DMS 273 (cell line): ENCODE measurements at regions not wholly inside any gene's neighbourhood (a gene's known extent, or its start where the extent isn't known, plus 50 kb on each side); places are given as distances from the start of the nearest gene placed in this dataset.

ENCODE experiments used
- DNase-seq: peaks from one replicate; lab custom pipeline; 2025; ENCODE audit not compliant: unreplicated experiment; lab: John Stamatoyannopoulos, UW

GRCh38 chrX:23525531-23525930, 141.8 kb upstream of the PRDX4 start:
- DNase-seq, result no peak

DNA sequence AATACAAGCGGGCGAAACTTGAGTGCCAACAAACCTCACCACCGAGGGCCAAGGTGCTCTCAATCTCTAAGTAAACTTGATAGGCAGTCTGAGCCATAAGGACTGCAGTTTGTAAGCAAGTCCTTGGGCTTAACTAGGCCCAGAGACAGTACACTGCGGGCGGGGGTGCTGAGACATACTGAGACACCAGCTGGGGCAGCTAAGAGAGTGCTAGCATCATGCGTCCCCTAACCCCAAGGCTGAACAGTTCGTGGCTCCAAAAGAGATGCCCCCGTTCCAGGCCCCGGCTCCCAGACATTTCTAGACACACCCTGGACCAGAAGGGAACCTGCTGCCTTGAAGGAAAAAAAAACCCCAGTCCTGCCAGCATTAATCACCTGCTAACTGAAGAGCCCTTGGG, 126.8 kb upstream of the PRDX4 start:
- no peak for DNase-seq

GRCh38 chrX:23548164-23548563, 119.1 kb upstream of the PRDX4 start:
- no peak for DNase-seq

DNA sequence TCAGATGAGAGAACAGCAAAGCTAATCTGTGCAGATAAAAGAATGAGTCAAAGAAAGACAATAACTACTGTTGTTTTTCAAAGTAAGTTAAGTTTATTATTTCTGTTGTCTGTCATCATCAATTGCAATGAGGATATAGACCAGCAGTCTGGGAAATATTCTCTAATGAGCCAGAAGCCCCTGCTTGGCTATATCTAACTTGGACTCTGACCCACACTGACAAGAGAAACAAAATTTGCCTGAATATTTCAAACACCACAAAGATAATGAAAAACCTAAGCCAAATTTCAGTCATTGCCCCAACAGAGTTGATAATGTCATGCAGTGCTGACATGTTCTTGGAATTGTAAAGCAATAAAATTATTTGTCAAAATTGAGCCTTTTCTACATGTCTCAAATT, 115.0 kb upstream of the PRDX4 start:
- no peak for DNase-seq

DNA sequence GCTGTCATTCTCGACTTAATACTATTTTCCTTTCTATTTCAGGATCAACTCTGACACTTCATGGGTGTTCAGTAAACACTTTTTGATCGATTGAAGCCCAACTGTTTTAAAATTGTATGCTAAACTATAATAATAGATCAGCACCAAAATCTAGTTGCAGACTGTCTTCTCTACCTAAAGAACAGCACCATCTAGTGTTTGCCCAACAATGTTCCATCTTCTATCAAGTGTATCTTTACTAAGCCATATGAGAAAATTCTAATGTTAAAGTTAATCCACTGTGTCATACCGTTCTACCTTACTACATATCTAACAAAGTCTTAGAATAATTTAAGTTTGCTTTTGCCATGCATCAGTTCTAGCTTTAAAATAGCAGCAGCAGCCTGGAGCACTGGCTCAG, 113.0 kb upstream of the PRDX4 start:
- DNase-seq, result peak; percentile 76

GRCh38 chrX:23557070-23557469, 110.2 kb upstream of the PRDX4 start:
- no peak for DNase-seq

DNA sequence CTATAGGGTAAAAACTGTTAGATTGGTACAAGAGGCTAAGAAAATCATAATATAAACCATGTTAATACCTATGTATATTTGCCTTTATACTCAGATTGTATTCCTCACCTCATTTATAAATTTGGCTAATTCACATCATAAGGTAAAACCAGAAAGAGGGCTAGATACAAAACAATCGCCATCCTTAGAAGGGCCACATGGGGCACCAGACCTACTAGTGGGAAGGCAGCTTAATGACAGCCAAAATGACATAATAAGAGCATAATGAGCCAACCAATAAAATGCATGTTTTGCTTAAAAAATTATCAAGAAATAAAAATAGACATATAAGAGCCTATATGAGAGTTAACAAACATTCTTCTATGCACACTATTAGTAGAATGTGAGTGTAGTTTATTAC, 107.3 kb upstream of the PRDX4 start:
- DNase-seq, result peak; percentile 26

DNA sequence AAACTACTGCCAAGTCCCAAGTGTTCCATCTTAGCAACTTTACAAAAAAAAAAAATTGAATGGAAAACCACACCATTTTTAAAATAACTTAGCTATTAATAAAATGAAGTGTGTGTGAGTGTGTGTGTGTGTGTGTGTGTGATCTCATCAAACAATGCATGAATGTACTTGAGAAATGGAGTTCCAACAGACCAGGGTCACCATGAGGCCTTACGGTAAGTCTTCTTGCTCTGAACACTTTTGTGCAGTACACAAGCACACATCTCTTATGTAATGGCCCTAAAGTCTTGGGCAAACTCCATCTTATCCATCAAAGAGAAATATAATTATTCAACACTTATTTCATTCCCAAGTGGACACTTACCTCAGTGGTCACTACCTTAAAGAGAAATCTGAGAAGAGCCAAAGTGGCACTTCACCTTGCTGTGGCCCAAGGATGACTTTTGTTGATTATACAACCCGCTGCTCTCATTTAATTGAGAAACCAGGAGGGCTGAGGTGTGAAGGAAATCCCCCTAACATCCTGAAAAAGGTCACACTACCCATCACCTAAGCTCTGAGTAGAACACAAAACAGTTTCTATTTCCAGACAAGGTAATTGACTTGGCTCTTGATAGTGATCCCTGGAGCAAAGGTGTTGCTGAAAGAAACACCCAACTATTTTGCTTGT, 96.5 kb upstream of the PRDX4 start:
- DNase-seq, result no peak

DNA sequence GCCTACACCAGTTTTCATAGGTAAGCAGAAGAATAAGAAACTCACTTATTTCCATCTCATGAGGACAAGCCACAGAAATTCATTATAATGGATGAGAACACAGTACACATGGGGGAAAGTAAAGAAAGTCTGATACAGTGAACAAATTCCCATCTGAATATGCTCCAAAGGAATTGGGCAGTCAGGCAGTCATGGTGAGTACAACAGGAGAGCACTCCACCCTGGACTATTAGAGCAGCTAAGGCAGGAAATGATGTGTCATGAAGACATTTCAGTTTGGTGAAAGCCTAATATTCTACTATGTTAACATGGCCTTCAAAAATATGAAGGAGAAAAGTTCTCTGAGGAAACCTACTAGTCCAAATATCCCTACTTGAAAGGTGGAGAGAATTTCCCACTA, 92.0 kb upstream of the PRDX4 start:
- DNase-seq, result no peak

DNA sequence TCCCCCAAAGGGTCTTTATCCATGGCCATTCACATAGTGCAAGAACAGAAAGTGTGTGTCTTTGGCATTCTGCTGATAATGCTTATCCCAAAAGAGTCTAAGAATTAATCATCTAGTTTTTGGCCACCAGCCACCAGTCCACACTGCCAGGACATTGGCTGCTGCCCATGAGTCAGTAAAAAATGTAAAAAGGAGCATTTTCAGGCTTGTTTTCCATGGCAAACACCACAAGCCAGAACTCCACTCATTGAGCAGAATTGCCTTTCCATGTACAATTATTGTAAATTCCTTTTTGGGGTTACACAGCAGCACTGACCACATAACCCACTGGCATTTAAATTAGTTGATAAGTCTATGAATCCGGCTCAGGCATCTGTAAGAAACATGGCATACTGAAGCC, 89.2 kb upstream of the PRDX4 start:
- DNase-seq, result no peak

GRCh38 chrX:23589496-23589895, 77.8 kb upstream of the PRDX4 start:
- no peak for DNase-seq

DNA sequence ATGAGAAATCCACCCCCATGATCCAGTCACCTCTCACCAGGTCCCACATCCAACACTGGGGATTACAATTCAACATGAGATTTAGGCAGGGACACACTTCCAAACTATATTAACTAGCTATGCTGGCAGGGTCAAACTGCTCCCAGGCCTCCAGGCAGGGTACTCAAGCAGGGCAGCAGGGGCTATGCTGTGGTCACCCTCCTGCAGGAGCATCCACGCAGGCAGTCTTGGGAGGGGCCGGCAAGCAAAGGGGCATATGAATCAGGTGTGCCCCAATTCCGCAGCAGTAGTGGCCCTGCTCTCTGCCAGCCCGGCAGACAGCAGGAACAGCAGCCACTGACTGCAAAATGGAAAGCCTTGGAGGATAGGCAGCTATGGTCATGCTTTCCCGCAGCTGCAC, 74.6 kb upstream of the PRDX4 start:
- DNase-seq, result no peak

GRCh38 chrX:23598575-23598974, 68.7 kb upstream of the PRDX4 start:
- no peak for DNase-seq

DNA sequence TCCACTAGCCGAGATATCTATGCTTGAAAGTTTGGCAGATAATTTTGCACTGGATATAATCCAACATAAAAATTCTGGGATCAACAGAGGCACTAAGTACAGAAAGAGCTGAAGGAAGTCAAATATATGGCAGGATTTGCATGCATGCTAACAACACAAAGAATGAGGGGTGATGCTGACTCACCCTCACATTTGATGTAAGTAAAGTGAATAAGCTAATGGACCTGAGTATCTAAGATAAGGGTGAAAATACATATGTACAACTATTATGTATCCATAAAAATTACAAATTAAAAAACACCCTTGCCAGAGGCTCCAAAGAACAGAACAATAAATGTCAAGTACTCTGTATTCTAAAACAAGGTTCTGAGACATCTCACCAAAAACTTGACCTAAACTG, 63.8 kb upstream of the PRDX4 start:
- no peak for DNase-seq

GRCh38 chrX:23610495-23610894, 56.8 kb upstream of the PRDX4 start:
- DNase-seq, result no peak

GRCh38 chrX:23612846-23613245, 54.4 kb upstream of the PRDX4 start:
- no peak for DNase-seq

DNA sequence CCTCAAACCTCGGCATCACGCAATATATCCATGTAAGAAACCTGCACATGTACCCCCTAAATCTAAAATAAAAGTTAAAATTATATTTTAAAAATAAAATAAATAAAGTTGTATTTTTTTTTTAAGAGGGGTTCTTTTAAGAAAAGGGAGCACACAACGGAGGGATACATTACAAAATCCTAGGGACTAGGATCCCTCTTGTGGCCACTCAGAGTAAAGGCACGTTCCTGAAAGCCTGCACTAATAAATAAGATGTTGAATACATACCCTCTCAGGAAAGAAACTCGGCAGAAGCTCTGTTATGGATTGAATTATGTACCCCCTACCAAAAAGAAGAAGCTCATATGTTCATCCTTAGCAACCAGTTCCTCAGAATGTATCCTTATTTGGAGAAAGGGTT, 50.9 kb upstream of the PRDX4 start:
- peak; percentile 62 for DNase-seq
